A549 (cell line): ENCODE measurements at regions not wholly inside any gene's neighbourhood (a gene's known extent, or its start where the extent isn't known, plus 50 kb on each side); places are given as distances from the start of the nearest gene placed in this dataset.

Source experiments
- ATAC-seq, 2 experiments: fragments of 200-7000 bp in 1 of 2; fragments of >200 bp in 1 of 2; cut with Nextera tagmentation in 1 of 2; cut with Tn5 transposase in 1 of 2; 3 replicates each; pipeline versions ENCODE4 v1.8.0 to v1.9.1; 2018 to 2020; ENCODE audit warnings: mild to moderate bottlenecking in 1 of 2, moderate library complexity in 1 of 2
- CTCF ChIA-PET: fragments of 300-600 bp; sonication (Branson Sonifier 250); formaldehyde crosslinking; extraction: SDS; loops from one replicate; lab custom pipeline; 2021; ENCODE audit warnings: antibody characterized with exemption, inconsistent platforms; lab: Yijun Ruan, JAX
- POLR2A ChIA-PET: fragments of 350-600 bp; formaldehyde crosslinking; extraction: SDS; loops from one replicate; lab custom pipeline; 2021; ENCODE audit warnings: antibody characterized with exemption, inconsistent platforms; lab: Yijun Ruan, JAX
- DNase-seq, 2 experiments: peaks; one replicate each; pipeline versions ENCODE4 v3.0.0 to v3.0.0-alpha.2; 2011 to 2016; ENCODE audit warnings: low read depth in 1 of 2, low spot score in 1 of 2
- FAIRE-seq: peaks from 2 replicates; lab custom pipeline; 2011; peaks lifted over from hg19 to GRCh38; lab: Jason Lieb, UNC
- H3K27ac ChIP-seq, 2 experiments: fragments of >200 bp; sonication (Bioruptor Twin); formaldehyde crosslinking; 3 replicates each; pipeline ENCODE4 v1.5.1; 2016 to 2017
- H3K4me1 ChIP-seq: fragments of >200 bp; sonication (Bioruptor Twin); formaldehyde crosslinking; 3 replicates; pipeline ENCODE4 v1.6.1; 2016
- H3K4me2 ChIP-seq: fragments of >200 bp; sonication (Bioruptor Twin); formaldehyde crosslinking; 3 replicates; pipeline ENCODE4 v1.6.1; 2016
- H3K4me3 ChIP-seq: fragments of >200 bp; sonication (Bioruptor Twin); formaldehyde crosslinking; 3 replicates; pipeline ENCODE4 v1.5.1; 2016
- H3K9me3 ChIP-seq: fragments of >200 bp; sonication (Bioruptor Twin); formaldehyde crosslinking; 3 replicates; pipeline ENCODE4 v1.6.1; 2016
- BCL3 ChIP-seq: fragments of >200 bp; sonication (Bioruptor Twin); formaldehyde crosslinking; IDR thresholded peaks from 3 replicates; pipeline ENCODE4 v1.6.1; 2016
- CHD4 ChIP-seq: fragments of 200-600 bp; sonication (generic); IDR thresholded peaks from 2 replicates; pipeline ENCODE4 v1.6.1; 2016; ENCODE audit warnings: antibody characterized with exemption, mild to moderate bottlenecking, borderline replicate concordance
- EHMT2 ChIP-seq: fragments of 200-600 bp; sonication (generic); IDR thresholded peaks from 2 replicates; pipeline ENCODE4 v1.6.1; 2016; ENCODE audit warnings: antibody characterized with exemption, low read depth, mild to moderate bottlenecking, moderate library complexity
- ELK1 ChIP-seq: fragments of 150-350 bp; IDR thresholded peaks from 2 replicates; pipeline ENCODE4 v1.6.1; 2014; ENCODE audit warnings: low read depth, mild to moderate bottlenecking, low read length
- EP300 ChIP-seq, 2 experiments: fragments of >200 bp; sonication (Bioruptor Twin); formaldehyde crosslinking; IDR thresholded peaks; 2 replicates in 1 of 2; 3 replicates in 1 of 2; pipeline ENCODE4 v1.6.1; 2016 to 2017
- GATA3 ChIP-seq: IDR thresholded peaks from 2 replicates; pipeline ENCODE4 v1.6.1; 2012; ENCODE audit warnings: borderline replicate concordance
- HDAC2 ChIP-seq: fragments of 200-600 bp; sonication (generic); IDR thresholded peaks from 2 replicates; pipeline ENCODE4 v1.6.1; 2016
- HES2 ChIP-seq: fragments of >200 bp; sonication (Bioruptor Twin); formaldehyde crosslinking; IDR thresholded peaks from 2 replicates; pipeline ENCODE4 v1.6.1; 2016
- HOXA7 ChIP-seq: fragments of 250-450 bp; sonication (Bioruptor Pico); IDR thresholded peaks from 2 replicates; pipeline ENCODE4 v1.5.0; 2020; ENCODE audit warnings: mild to moderate bottlenecking, moderate library complexity
- JUN ChIP-seq, 2 experiments: fragments of >200 bp; sonication (Bioruptor Twin); formaldehyde crosslinking; IDR thresholded peaks; 2 replicates in 1 of 2; 3 replicates in 1 of 2; pipeline ENCODE4 v1.6.1; 2016 to 2017
- KDM5A ChIP-seq: fragments of 200-600 bp; sonication (generic); IDR thresholded peaks from 2 replicates; pipeline ENCODE4 v1.6.1; 2016; ENCODE audit warnings: antibody characterized with exemption, mild to moderate bottlenecking
- MAFK ChIP-seq: fragments of 450-650 bp; IDR thresholded peaks from 2 replicates; pipeline ENCODE4 v1.6.1; 2014; ENCODE audit not compliant: partially characterized antibody
- MAX ChIP-seq: IDR thresholded peaks from 2 replicates; pipeline ENCODE4 v1.6.1; 2012
- MYC ChIP-seq: IDR thresholded peaks from 2 replicates; pipeline ENCODE4 v1.6.1; 2012; ENCODE audit warnings: mild to moderate bottlenecking, inconsistent platforms, low read length, improper control_type of control experiment, borderline replicate concordance
- NPAS2 ChIP-seq: fragments of 250-450 bp; sonication (Bioruptor Pico); IDR thresholded peaks from 2 replicates; pipeline ENCODE4 v1.8.0; 2022; ENCODE audit warnings: mild to moderate bottlenecking, moderate library complexity, borderline replicate concordance
- RFX5 ChIP-seq: fragments of 450-650 bp; IDR thresholded peaks from 2 replicates; pipeline ENCODE4 v1.7.1; 2014; ENCODE audit warnings: antibody characterized with exemption, mild to moderate bottlenecking, moderate library complexity
- RNF2 ChIP-seq: fragments of 200-600 bp; sonication (generic); IDR thresholded peaks from 2 replicates; pipeline ENCODE4 v1.6.1; 2016; ENCODE audit warnings: low read depth, mild to moderate bottlenecking, antibody characterized with exemption, moderate library complexity, borderline replicate concordance
- SMC3 ChIP-seq: fragments of >200 bp; sonication (Bioruptor Twin); formaldehyde crosslinking; IDR thresholded peaks from 3 replicates; pipeline ENCODE4 v1.6.1; 2018; ENCODE audit warnings: inconsistent platforms
- SREBF2 ChIP-seq: fragments of 450-650 bp; IDR thresholded peaks from 2 replicates; pipeline ENCODE4 v1.6.1; 2014; ENCODE audit warnings: mild to moderate bottlenecking, moderate library complexity
- TP53 ChIP-seq: fragments of 250-450 bp; sonication (Bioruptor Pico); IDR thresholded peaks from 2 replicates; pipeline ENCODE4 v1.5.0; 2021; ENCODE audit warnings: mild to moderate bottlenecking, moderate library complexity
- ZC3H11A ChIP-seq: fragments of 450-650 bp; IDR thresholded peaks from 2 replicates; pipeline ENCODE4 v1.6.1; 2014; ENCODE audit warnings: antibody characterized with exemption, mild to moderate bottlenecking
- ZFP36 ChIP-seq: fragments of 450-650 bp; IDR thresholded peaks from 2 replicates; pipeline ENCODE4 v1.6.1; 2014; ENCODE audit warnings: borderline replicate concordance; ENCODE audit not compliant: partially characterized antibody
- ZNF302 ChIP-seq: fragments of 250-450 bp; sonication (Bioruptor Pico); IDR thresholded peaks from 2 replicates; pipeline ENCODE4 v1.9.0; 2021; ENCODE audit warnings: inconsistent platforms, mild to moderate bottlenecking, moderate library complexity
- ZSCAN20 ChIP-seq: fragments of 250-450 bp; sonication (Bioruptor Pico); IDR thresholded peaks from 2 replicates; pipeline ENCODE4 v1.8.0; 2022; ENCODE audit warnings: mild to moderate bottlenecking, moderate library complexity
- WGBS: methylation state at CpG from one replicate; pipeline ENCODE4 v1.1.6; 2017; ENCODE audit errors: missing lambda C conversion rate; 5-methylcytosine and 5-hydroxymethylcytosine counted together
- TF ChIP-seq, protein P1 (sequence below): fragments of 250-450 bp; sonication (Bioruptor Pico); IDR thresholded peaks from 2 replicates; pipeline ENCODE4 v1.5.0; 2020; ENCODE audit warnings: low read depth, mild to moderate bottlenecking, moderate library complexity
- TF ChIP-seq, protein P2 (sequence below): fragments of 200-600 bp; sonication (generic); IDR thresholded peaks from 2 replicates; pipeline ENCODE4 v1.6.1; 2016; ENCODE audit warnings: antibody characterized with exemption, mild to moderate bottlenecking, moderate library complexity
- TF ChIP-seq, protein P3 (sequence below): fragments of >200 bp; sonication (Bioruptor Twin); formaldehyde crosslinking; IDR thresholded peaks from 3 replicates; pipeline ENCODE4 v1.5.1; 2016

GRCh38 chr20:43293068-43293786 lies 103.5 kb upstream of the PTPRT start:
- no peak for DNase-seq
- no peak overlapping the region for H3K27ac ChIP-seq
- no peaks in the 10 kb centered on the region; the same call in 2 of the 3 replicates for H3K9me3 ChIP-seq
- H3K4me2 ChIP-seq: no peak overlapping the region
- 26% methylated on average over 11 of the region's 11 CpGs for WGBS
- TF ChIP-seq JUN (IDR thresholded peaks at IDR 0.05): no peak
- no peak for TF ChIP-seq HDAC2
- TF ChIP-seq, protein P1, sequence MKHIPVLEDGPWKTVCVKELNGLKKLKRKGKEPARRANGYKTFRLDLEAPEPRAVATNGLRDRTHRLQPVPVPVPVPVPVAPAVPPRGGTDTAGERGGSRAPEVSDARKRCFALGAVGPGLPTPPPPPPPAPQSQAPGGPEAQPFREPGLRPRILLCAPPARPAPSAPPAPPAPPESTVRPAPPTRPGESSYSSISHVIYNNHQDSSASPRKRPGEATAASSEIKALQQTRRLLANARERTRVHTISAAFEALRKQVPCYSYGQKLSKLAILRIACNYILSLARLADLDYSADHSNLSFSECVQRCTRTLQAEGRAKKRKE: no peak
- TF ChIP-seq EP300 (IDR thresholded peaks at IDR 0.05): no peak
- TF ChIP-seq BCL3: no peak
- no peak for TF ChIP-seq SMC3
- TF ChIP-seq ZSCAN20 (CRISPR knock-in tag): no peak
- no peak for TF ChIP-seq RFX5
- no peak for TF ChIP-seq GATA3
- no peak for TF ChIP-seq EHMT2
- TF ChIP-seq KDM5A: no peak
- no peak for TF ChIP-seq SREBF2
- no peak for TF ChIP-seq HES2
- TF ChIP-seq HOXA7 (CRISPR knock-in tag): no peak
- CTCF ChIA-PET: no interaction called here
- POLR2A ChIA-PET: no interaction called here
- no peak for FAIRE-seq
- no peak overlapping the region for H3K4me3 ChIP-seq
- no peak for ATAC-seq
- H3K4me1 ChIP-seq: no peaks in the 10 kb centered on the region

DNA sequence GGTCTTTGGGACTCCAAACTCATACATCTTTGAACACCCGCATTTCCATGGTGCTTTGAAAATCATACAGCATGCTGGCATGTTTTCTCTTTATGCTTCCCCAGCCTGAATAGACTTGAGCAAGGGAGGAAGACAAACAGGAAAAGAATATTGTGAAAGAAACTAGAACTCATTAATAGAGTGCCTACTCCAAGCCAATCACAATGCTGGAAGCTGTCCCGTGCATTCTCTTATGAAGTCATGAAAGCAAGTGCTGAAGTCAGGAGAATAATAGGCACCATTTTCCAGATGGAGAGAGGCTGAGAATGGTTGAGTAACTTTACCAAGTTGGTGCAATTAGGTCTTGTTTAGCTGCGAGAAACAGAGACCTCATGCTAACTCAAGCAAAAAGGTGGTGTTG lies 102.5 kb upstream of the PTPRT start:
- FAIRE-seq: no peak

More for the DNA sequence above, 102.5 kb upstream of the PTPRT start:
- Histone ChIP-seq H3K9me3 (no peaks in the 10 kb centered on the region; the same call in 2 of the 3 replicates), H3K4me1 (no peaks in the 10 kb centered on the region), H3K27ac (no peak overlapping the region), H3K4me2 (no peak overlapping the region), H3K4me3 (no peak overlapping the region)
- ChIA-PET CTCF (no interaction called here), POLR2A (no interaction called here)
- TF ChIP-seq ELK1 (no peak), ZNF302 (no peak), SMC3 (no peak), ZFP36 (no peak), NPAS2 (no peak), MAFK (no peak), RNF2 (no peak), CHD4 (no peak), EP300 (IDR thresholded peaks at IDR 0.05) (no peak), TP53 (CRISPR knock-in tag) (no peak), MAX (no peak), SREBF2 (no peak), MYC (no peak), KDM5A (no peak), ZC3H11A (no peak), RFX5 (no peak)
- TF ChIP-seq, protein P1: no peak
- TF ChIP-seq, protein P2, sequence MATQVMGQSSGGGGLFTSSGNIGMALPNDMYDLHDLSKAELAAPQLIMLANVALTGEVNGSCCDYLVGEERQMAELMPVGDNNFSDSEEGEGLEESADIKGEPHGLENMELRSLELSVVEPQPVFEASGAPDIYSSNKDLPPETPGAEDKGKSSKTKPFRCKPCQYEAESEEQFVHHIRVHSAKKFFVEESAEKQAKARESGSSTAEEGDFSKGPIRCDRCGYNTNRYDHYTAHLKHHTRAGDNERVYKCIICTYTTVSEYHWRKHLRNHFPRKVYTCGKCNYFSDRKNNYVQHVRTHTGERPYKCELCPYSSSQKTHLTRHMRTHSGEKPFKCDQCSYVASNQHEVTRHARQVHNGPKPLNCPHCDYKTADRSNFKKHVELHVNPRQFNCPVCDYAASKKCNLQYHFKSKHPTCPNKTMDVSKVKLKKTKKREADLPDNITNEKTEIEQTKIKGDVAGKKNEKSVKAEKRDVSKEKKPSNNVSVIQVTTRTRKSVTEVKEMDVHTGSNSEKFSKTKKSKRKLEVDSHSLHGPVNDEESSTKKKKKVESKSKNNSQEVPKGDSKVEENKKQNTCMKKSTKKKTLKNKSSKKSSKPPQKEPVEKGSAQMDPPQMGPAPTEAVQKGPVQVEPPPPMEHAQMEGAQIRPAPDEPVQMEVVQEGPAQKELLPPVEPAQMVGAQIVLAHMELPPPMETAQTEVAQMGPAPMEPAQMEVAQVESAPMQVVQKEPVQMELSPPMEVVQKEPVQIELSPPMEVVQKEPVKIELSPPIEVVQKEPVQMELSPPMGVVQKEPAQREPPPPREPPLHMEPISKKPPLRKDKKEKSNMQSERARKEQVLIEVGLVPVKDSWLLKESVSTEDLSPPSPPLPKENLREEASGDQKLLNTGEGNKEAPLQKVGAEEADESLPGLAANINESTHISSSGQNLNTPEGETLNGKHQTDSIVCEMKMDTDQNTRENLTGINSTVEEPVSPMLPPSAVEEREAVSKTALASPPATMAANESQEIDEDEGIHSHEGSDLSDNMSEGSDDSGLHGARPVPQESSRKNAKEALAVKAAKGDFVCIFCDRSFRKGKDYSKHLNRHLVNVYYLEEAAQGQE: no peak
- TF ChIP-seq, protein P3, sequence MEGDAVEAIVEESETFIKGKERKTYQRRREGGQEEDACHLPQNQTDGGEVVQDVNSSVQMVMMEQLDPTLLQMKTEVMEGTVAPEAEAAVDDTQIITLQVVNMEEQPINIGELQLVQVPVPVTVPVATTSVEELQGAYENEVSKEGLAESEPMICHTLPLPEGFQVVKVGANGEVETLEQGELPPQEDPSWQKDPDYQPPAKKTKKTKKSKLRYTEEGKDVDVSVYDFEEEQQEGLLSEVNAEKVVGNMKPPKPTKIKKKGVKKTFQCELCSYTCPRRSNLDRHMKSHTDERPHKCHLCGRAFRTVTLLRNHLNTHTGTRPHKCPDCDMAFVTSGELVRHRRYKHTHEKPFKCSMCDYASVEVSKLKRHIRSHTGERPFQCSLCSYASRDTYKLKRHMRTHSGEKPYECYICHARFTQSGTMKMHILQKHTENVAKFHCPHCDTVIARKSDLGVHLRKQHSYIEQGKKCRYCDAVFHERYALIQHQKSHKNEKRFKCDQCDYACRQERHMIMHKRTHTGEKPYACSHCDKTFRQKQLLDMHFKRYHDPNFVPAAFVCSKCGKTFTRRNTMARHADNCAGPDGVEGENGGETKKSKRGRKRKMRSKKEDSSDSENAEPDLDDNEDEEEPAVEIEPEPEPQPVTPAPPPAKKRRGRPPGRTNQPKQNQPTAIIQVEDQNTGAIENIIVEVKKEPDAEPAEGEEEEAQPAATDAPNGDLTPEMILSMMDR: no peak
- no peak for DNase-seq
- WGBS: 0% methylated on average over 3 of the region's 3 CpGs
- ATAC-seq: no peak
